ENCODE measurements at regions not wholly inside any gene's neighbourhood (a gene's known extent, or its start where the extent isn't known, plus 50 kb on each side); places are given as distances from the start of the nearest gene placed in this dataset.
"Not testable (repeated sequence)": the region's sequence is repeated elsewhere in the genome, so short reads cannot be mapped to it uniquely, and the experiment has no call there.

DNA sequence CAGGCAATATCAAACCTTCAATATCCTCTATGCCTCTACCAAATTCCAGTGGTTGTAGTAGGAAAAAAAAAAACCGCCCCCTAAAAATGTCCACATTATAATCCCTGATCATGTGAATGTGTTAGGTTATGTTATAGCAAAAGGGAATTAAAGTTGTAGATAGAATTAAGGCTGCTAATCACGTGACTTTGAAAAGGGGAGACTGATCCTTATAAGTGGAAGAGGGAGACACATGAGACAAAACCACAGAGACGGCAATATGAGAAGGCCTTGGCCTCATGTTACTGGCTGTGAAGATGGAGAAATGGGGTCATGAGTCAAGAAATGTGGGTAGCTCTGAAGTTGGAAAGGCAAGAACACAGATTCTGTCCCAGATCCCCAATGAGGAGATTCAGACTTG lies 1711.3 kb downstream of the KHDRBS2 start:
- DNase-seq, result not testable (repeated sequence)

- DNase-seq, result not testable (repeated sequence)
These were observed 1713.4 kb downstream of the KHDRBS2 start for GRCh38 chr6:60572607-60573006.

GRCh38 chr6:60571293-60572016 lies 1714.6 kb downstream of the KHDRBS2 start:
- DNase-seq, result not testable (repeated sequence)

DNA sequence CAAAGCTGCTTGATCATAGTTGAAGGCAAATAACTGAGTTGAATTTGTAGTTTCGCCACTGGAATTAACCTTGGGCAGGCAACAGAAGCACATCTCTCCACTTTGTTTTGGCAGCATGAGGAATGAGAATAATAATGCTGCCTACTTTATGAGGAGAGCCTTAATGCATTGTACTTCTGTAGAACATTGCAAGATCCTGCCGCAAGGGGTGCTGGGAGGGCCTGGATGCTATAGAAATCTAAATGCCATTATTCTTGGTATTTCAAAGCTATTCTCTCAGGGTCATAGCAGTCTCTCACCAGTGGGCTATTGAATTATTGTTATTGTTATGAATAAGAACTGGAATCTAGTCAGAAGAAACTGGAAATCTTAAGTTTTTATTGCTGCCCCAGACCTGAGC lies 1715.4 kb downstream of the KHDRBS2 start:
- DNase-seq, result not testable (repeated sequence)

DNA sequence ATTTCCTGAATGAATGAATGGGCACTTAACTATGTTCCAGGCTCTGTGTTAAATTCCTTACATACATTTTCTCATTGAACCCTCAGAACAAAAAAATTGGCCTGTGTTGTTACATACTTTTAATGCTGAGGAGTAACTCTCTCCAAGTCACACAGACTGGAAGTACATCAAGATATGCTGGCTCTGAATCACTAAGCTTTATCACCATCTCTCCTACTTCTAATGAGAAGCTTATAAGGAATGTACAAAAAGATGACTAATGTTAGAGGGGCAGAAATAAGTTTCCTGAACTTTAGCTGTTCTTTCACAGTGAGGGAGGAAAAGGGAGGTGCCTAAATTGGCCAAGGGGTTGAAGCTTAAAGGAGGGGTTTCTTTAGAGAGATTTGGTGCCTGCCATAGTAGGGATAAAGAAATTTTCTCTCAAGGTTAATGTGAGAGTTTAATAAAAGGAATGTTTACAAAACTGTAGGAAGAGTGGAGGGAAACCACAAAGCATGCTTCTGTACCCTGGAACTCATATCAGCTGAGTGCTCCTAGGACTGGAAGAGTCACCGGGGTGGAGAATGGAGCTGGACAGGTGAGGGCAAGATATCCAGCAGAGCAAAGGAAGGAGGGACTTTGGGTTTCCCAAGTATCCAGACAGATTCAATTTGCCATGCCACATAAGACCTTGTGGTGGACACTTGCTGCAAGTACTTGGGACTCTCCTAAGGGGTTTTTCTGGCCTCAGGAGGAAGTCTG lies 1718.4 kb downstream of the KHDRBS2 start:
- DNase-seq, result not testable (repeated sequence)

DNA sequence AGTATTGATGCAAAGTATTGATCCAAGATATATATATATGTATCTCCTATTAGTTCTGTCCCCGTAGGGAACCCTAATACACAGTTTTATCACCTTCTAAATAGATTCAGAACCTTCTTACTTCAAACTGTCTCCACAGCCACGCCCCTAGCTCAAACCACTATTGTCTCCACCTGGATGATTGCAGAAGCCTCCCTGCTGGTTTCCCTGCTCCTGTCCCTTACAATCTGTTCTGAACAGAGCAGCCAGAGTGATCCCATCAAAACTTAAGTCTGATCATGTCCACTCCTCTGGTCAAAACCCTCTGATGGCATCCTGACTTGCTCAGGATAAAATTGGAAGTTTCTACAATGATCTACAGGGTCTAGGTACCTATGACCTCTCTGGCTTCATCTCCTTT lies 1719.6 kb downstream of the KHDRBS2 start:
- not testable (repeated sequence) for DNase-seq

GRCh38 chr6:60559702-60560101 lies 1726.3 kb downstream of the KHDRBS2 start:
- not testable (repeated sequence) for DNase-seq

DNA sequence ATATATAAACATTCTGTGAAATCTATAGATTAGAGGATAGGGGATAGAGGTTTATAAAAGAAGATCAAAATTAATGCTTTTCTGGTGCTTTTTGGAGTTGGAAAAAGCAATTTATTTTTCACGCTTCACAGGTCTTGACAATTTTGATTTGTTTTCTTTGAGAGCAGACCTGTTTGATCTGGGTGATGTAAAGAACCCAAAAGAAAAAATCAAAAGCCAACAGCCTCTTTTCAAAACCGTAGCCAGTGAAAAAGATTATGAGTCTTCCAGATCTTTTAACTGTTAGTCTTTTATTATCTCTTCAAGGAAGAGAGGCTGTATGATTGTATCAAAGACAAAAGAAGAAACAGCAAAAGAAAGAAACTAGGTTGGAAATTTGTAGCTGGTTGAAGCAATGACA lies 1738.7 kb downstream of the KHDRBS2 start:
- not testable (repeated sequence) for DNase-seq

- not testable (repeated sequence) for DNase-seq
These were observed 1761.3 kb downstream of the KHDRBS2 start for GRCh38 chr6:60524770-60525169.

DNA sequence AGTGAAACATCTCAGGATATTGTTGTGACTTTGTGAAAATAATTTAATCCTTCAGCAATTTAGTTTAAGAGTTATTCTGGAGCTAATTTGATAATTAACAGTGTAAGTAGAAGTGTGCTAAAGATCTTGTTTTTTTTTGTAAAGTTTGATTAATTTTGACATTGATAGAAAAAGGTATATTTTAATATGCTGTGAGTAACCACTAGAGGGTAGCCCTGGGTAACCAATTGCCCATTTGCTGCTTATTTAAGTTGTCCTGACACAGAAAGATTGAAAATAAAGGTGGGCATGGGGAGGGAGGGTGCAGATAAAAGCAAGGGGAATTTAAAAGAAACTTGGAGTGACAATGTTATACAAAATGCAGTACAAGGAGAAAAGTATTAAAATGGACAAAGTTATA lies 1808.3 kb downstream of the KHDRBS2 start:
- DNase-seq, result not testable (repeated sequence)

GRCh38 chr6:60473805-60474204 lies 1812.2 kb downstream of the KHDRBS2 start:
- DNase-seq, result not testable (repeated sequence)

DNA sequence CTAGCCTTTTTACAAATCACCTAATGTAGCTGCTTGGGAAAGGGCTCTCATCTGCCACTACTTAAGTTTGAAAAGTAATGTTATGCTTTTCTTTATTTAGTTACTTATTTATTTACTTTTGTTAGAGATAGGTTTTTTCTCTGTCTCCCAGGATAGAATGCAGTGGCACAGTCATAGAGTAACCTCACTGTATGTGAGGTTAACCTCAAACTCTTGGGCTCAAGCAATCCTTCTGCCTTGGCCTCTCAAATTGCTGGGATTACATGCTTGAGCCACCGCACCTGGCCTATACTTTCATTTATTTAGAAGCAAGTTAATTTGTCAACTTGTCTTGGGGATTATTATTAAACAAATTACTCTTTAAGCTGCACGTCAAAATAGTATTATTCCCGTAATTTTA lies 1814.6 kb downstream of the KHDRBS2 start:
- not testable (repeated sequence) for DNase-seq

GRCh38 chr6:60450428-60450827 lies 1835.6 kb downstream of the KHDRBS2 start:
- not testable (repeated sequence) for DNase-seq

DNA sequence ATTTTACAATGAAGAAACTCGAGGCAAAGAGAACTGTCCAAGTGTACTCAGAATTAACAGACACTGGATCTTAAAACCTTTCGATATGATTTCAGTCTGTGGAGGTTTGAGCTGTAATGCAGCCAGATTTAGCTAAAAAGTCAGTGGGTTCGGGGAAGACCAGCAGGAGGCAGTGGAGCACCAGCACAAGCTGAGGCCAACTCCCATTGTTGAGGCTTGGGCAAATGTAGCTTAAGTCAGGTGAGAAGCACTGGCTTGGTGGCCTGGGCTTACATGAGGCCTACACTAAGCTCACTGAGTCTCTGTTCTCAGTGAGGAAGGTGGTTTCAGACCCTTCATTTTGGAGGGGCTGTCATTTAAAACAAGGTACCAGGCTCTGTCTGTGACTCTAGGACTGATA lies 1841.5 kb downstream of the KHDRBS2 start:
- DNase-seq, result not testable (repeated sequence)

DNA sequence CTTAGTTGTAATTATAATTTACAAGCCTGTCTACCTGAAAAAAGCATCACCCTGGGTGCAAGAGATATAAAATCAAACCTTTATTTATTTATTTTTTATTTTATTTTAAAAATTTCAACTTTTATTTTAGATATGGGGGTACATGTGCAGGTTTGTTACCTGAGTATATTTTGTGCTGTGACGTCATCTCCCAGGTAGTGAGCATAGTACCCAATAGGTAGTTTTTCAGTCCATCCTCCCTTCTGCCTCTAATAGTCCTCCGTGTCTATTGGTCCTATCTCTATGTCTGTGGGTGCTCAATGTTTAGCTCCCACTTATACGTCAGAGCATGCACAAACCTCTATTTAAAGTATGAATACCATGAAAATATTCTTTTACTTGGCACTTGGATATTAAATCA lies 1846.3 kb downstream of the KHDRBS2 start:
- not testable (repeated sequence) for DNase-seq

DNA sequence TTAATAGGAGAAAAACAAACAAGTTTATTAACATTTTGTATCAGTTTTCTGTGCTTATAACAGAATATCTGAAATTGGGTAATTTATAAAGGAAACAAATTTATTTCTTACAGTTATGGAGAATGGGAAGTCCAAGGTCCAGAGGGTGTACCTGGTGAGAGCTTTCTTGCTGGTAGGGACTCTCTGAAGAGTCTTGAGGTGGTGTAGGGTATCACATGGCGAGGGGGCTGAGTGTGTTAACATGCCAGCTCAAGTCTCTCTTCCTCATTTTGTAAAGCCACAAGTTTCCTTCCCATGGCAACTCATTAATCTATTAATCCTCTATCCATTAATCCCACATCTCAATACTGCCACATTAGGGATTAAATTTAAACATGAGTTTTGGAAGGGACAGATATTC lies 1863.3 kb downstream of the KHDRBS2 start:
- not testable (repeated sequence) for DNase-seq

DNA sequence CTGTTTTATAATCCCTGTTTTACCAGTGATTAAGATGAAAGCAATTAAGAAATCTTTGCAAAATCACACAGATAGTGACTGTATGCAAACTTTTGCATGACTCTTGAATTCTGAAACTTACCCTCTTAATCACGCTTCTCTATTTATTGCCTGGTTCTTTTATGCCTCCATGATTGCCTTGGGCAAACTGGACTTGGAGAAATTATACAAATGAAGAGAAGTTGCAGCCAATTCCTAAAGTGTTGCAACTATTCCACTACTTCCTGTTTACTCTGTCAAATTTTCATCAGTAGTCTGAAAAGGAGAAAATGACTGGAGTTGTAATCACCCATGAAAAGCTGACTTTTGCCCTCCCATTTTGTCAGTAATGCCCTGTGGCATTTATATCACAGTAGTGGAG lies 1869.9 kb downstream of the KHDRBS2 start:
- not testable (repeated sequence) for DNase-seq

DNA sequence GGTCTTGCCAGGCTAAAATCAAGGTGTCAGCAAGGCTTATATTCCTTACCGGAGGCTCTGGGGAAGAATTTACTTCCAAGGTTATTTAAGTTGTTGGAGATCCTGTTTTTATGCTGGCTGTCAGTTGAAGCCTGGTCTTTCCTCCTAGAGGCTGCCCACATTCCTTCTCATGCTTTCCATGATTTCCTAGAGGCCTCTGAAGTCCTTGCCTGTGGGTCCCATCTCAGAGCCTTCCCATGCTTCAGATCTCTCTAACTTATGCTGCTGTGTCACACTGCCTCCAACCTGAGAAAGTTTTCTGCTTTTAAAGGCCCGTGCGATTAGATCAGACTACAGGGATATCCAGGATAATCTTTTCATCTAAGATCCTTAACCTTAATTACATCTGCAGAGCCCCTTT lies 1877.3 kb downstream of the KHDRBS2 start:
- not testable (repeated sequence) for DNase-seq

- DNase-seq, result not testable (repeated sequence)
These were observed 1882.8 kb downstream of the KHDRBS2 start for GRCh38 chr6:60403268-60403667.

DNA sequence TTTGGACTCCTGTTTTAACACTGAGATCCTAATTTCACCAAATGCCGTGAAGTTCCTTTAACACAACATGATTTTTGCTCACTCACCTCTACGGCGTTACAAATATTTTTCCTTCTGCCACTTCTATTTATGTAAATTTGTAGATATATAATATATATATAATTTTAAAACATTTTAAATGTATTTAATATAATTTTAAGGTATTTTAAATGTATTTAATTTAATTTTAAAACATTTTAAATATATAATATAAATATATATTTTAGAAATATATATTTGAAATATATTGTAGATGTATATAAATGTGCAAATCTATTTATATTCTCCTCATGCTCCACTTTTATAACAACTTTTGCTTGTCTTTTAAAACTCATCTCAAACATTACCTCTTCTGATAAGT lies 1883.5 kb downstream of the KHDRBS2 start:
- not testable (repeated sequence) for DNase-seq

- not testable (repeated sequence) for DNase-seq
These were observed 1890.8 kb downstream of the KHDRBS2 start for GRCh38 chr6:60395261-60395660.

- DNase-seq, result not testable (repeated sequence)
These were observed 1893.1 kb downstream of the KHDRBS2 start for GRCh38 chr6:60392969-60393368.

DNA sequence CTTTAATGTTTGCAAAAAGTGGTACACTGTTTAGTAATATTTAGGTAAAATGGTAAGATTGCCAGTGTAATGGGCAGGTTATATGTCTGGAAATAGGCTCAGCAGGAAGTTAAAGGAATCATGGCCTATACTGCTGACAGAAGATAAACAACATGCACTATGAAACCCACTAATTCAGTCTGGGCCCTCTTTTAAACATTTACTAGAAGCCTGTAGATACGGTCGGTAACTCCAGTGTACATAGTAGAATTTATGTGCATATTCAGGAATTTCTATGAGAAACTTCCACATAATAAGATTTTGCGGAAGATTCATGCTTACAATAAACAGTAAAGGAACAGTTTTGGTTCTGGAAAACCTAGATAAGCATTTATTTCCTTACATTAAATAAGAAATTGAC lies 1896.9 kb downstream of the KHDRBS2 start:
- DNase-seq, result not testable (repeated sequence)

DNA sequence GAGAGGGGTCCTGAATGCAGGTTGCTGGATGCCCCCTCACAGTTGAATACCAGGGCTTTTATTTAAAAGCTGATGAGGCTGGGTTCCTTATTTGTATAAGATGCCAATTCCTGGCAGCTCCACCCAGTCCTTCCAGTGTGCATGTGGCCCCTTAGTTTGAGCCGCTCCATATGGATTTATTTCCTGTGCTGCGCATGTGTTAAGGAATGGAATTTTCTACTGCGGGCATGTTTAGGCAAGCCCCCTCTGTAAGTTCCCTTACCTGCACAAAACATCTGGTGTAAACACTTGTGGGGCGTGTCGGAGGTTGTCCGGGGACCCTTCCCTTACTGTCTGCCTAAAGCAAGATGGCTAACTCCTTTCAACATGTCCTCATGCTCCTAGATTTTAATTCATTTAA lies 1901.4 kb downstream of the KHDRBS2 start:
- DNase-seq, result not testable (repeated sequence)

All from HCEC 1CT (cell line).